GM18951 (cell line): ENCODE measurements at regions not wholly inside any gene's neighbourhood (a gene's known extent, or its start where the extent isn't known, plus 50 kb on each side); places are given as distances from the start of the nearest gene placed in this dataset.
"Not testable (repeated sequence)": the region's sequence is repeated elsewhere in the genome, so short reads cannot be mapped to it uniquely, and the experiment has no call there.

Source experiments
- POLR2A ChIP-seq: IDR thresholded peaks from 4 replicates; pipeline ENCODE4 v1.6.1; 2011; ENCODE audit warnings: mild to moderate bottlenecking; ENCODE audit not compliant: insufficient read length, insufficient read depth; ENCODE audit errors: extremely low read depth
- in situ Hi-C: fragments of 300-500 bp; cut with MboI; formaldehyde crosslinking; loops from one replicate; pipeline ENCODE4 v1.12.0; 2022; ENCODE audit warnings: low sequenced_read_pairs, mixed read lengths, inconsistent platforms; ENCODE audit not compliant: unreplicated experiment

DNA sequence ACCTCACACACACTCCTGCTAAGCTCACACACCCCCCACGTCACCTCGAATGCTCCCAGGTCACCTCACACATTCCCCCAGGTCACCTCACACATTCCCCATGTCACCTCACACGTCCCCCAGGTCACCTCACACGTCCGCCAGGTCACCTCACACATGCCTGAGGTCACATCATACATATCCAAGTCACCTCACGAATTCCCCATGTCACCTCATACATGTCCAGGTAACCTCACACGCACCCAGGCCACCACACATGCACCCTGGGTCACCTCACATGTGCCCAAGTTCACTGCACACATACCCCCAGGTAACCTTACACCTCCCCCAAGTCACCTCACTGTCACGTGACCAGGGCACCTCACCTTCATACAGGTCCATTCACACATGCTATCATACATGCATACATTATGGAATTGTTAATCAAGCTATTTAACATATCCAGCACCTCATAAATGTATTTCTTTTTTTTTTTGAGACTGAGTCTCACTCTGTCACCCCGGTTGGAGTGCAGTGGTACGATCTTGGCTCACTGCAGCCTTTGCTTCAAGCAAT, 640.3 kb downstream of the TMEM121 start:
- in situ Hi-C loops = no loop called here
- no peak for TF ChIP-seq POLR2A

DNA sequence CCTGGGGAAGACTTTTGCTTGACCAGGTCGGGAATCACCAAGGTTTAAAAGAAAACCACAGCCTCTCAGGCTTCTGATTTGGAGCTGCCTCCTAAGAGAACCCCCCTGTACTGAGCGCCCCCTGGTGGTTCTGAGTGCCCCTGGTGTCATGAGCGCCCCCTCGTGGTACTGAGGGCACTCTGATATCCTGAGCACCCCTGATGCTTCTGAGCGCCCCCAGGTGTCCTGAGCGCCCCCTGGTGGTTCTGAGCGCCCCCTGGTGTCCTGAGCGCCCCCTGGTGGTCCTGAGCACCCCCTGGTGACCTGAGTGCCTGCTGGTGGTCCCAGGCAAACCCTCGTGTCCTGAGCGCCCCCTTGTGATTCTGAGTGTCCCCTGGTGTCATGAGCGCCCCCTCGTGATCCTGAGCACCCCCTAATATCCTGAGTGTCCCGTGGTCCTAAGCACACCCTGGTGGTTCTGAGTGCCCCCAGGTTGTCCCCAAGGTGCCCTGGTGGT, 643.8 kb downstream of the TMEM121 start:
- in situ Hi-C loops = not testable (repeated sequence)

DNA sequence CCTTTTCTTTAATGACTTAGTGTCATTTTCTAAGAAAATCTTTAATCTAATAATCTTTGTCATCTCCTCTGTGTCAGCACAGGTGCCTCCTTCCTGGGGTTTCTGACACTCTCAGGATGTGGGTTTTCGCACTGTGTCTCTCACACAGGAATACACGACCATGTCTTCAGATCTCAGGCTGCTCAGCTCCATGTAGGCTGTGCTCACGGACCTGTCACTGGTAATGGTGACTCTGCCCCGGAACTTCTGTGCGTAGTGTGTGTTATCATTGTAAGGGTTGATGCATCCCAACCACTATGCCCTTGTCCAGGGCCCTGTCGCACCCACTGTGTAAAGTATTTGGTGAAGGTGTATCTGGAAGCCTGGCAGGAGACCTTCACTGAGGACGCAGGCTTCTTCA, 647.8 kb downstream of the TMEM121 start:
- TF ChIP-seq POLR2A = no peak
- in situ Hi-C loops = no loop called here

DNA sequence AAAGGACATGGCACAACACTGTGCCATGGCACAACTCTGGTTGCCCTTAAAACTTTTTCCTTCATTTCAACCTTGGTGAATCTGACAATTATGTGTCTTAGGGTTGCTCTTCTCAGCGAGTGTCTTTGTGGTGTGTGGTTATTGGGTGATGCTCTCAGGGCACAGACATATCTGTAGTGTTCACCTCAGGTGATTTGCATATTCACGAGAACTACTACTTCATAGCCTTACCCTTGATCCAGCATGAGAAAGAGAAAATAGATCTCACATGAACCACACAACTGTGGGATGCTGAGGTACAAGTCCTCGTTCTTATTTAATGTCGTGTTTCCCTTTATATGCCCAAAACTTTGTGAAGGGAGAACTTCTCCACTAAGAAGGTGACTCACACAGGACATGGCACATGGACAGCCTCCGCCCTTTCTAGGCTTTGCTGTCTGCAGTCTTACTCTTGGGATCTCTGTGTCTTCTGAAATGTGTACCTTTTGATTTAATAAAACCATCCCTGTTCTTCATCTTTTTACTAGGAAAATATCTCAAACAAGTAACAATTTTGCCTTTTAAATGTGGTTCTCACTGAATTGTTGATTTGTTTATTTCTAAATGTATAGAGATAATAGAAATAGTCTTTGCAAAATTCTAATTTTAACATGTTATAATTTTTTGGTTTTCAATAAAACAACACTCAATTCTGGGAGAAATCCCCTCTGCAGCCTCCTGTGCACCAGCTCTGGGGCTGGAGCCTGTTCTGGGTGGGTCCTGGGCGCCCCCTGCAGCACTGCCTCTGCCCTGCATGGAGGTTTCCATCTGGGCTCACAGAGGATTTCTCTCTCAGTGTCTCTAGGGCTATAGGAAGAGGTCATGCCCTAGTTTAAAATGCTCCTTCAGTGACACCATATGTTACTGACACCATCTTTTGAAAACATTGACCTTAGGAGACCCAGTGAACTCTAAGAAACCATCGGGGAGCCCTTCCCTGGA, 651.2 kb downstream of the TMEM121 start:
- in situ Hi-C loops = not testable (repeated sequence)

DNA sequence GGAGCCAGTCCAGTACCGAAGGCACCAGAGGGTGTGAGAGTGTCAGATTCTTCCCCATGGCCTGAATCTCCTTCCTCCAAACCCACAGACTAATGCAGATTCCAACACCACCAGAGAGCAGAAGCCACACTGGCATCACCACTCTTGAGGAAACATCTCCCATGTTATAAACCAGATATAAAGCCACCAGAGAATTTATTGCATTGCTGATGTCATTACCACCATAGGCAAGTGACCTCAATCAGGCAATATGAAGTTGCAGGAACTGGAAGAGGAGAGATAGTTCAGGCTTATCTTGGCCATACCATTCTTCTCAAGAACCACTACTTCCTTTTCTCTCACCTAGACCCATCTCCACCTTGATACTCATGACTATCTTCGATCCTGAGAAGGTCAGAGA, 653.4 kb downstream of the TMEM121 start:
- no peak for TF ChIP-seq POLR2A
- in situ Hi-C loops = no loop called here

DNA sequence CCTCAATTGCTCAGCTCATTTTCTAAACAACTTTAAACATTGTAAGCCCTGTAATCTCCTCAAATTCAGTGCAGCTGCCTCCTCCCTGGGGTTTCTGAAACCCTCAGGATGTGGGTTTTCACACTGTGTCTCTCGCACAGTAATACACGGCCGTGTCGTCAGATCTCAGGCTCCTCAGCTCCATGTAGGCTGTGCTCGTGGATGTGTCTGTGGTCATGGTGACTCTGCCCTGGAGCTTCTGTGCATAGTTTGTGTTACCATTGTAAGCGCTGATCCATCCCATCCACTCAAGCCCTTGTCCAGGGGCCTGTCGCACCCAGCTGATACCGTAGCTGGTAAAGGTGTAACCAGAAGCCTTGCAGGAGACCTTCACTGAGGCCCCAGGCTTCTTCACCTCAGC, 658.4 kb downstream of the TMEM121 start:
- in situ Hi-C loops = not testable (repeated sequence)

DNA sequence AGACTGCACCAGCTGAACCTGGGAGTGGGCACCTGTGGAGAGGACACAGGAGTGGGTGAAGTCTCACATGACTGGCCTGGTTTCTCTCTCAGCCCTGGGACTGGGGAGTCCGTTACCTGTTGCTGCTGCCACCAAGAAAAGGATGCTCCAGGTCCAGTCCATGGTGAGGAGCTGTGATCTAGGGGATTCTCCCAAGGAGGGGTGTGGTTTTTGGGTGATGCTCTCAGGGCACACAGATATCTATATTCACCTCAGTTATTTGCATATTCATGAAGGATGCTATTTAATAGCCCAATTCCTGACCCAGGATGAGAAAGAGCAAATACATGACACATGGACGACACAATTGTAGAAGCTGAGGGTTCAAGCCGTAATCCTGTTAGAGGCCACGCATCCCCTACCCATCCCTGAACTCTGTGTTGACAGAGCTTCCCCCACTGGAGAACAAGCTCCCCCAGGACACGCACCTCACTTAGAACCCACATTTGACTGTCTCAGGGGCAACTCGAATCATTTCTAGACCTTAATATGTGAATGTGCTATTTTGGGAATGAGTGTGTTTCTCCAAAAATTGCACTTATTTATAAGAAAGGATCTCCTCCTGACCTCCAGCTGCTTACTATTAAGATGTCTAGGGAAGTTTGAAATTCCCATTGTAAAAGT, 658.9 kb downstream of the TMEM121 start:
- peak; percentile 52 for TF ChIP-seq POLR2A
- in situ Hi-C loops = not testable (repeated sequence)

DNA sequence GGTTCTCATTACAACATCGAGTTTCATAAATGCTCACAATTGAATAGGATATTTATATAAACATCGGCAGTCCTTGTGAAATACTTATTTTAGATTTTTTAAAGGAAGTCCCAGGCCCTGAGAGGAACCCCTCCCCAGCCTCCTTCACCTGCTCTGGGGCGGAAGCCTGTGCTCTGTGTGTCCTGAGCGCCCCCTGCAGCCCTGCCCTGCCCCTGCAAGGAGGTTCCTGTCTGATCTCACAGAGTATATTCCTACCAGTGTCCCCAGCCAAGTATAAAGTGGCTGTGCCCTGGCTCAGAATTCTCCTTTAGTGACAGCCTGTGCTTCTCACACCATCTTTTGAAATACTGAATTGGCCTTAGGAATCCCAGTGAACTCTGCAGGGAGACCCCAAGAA, 659.5 kb downstream of the TMEM121 start:
- in situ Hi-C loops = no loop called here
- no peak for TF ChIP-seq POLR2A

DNA sequence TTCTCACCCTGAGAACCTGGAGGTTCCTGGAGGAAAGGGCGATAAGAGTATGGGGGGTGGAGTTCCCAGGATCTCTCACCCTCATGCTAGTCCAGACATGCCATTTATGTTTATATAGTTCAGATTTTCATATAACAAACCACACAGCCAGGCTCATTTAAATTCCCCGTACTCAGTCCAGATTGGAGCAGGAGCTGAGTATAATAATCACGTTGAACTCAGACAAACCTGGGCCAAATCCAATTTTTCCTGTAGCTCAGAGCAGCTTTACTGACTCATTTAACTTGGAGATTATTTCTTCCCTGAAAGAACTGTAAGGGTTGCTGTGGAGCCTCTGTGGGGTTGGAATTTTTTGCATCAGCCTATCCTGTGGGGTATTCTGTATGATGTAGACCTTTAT, 660.8 kb downstream of the TMEM121 start:
- no peak for TF ChIP-seq POLR2A
- in situ Hi-C loops = no loop called here

DNA sequence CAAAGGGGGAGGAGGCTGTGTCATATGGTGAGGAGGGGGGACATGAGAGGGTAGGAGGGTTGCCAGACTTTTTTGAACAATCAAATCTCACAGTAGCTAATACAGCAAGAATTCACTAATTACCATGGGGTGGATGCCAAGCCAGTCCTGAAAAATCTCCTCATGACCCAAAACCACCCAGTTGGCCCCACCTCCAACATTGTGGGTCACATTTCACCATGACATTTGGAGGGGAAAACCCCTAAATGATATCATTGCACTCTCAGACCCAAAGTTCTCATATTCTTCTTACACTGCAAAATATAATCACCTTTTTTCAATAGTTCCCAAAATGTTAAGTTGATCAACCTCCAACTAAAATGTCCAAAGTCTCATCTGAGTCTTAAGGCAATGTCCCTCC, 666.3 kb downstream of the TMEM121 start:
- in situ Hi-C loops = not testable (repeated sequence)

DNA sequence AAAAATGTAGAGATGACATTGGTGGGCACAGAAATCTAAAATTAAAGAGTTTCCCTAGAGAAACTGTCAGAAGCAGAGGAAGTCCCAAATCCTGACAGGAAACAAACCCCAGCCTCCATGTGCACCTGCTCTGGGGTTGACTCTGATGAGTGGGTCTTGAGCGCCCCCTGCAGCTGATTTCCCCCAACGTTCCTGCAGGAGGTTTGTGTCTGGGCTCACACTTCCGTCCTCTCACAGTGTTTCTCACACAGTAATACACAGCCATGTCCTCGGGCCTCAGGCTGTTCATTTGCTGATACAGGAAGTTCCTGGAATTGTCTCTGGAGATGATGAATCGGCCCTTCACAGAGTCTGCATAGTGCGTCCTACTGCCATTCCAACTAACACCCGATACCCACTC, 670.1 kb downstream of the TMEM121 start:
- in situ Hi-C loops = not testable (repeated sequence)

DNA sequence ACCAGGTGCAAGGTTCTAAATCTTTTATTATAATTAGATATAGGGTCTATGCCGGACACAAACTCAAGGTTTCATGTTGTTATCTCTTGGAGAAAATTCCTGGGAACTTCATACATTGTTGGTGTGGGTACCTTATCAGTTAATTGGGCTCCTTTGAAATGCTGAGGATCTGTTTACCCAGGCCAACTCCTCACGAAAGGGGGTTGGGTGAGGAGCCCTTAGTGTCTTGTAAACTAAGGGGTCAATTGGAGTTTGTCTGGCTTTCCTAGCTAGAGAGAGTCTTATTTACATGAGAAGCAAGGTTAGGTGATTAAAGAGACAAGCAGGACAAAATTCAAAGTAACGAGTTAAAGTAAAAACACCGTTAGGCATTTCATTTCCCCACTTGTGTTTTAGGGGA, 670.9 kb downstream of the TMEM121 start:
- in situ Hi-C loops = not testable (repeated sequence)

DNA sequence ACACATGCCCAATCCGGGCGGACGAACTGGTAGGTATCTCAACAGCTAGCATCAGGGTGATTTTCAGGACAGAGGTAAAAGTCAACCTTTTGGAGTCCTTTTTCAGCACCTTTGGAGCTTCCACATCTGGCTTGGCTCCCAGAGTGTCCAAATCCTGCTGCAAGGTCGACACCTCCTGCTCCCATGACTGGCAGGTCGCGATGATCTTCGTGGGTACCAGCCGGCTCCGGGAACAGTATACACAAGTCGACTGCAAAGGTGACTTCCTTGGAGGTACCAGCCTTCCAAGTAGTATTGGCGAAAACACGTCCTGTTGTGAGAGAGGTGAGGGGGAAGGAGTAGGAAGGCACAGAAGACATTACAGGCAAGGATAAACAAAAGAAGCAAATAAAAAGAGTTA, 672.7 kb downstream of the TMEM121 start:
- no peak for TF ChIP-seq POLR2A
- in situ Hi-C loops = no loop called here
